Keratinocyte (primary cell): ENCODE measurements at regions not wholly inside any gene's neighbourhood (a gene's known extent, or its start where the extent isn't known, plus 50 kb on each side); places are given as distances from the start of the nearest gene placed in this dataset.

Source experiments
- EZH2 ChIP-seq: IDR thresholded peaks from one replicate; pipeline ENCODE4 v1.6.1; 2012; ENCODE audit warnings: inconsistent platforms, mild to moderate bottlenecking, low read length, moderate library complexity
- TF ChIP-seq, protein P1 (sequence below), 3 experiments: IDR thresholded peaks in 1 of 3; conservative IDR thresholded peaks in 1 of 3; optimal IDR thresholded peaks in 1 of 3; 2 replicates in 2 of 3; 3 replicates in 1 of 3; pipeline versions ENCODE3 to v1.5.1; 2011; ENCODE audit warnings: low read length in 3 of 3, mild to moderate bottlenecking in 3 of 3, moderate library complexity in 2 of 3, control low read depth in 1 of 3, inconsistent platforms in 1 of 3; ENCODE audit not compliant: insufficient read depth in 2 of 3; ENCODE audit errors: extremely low read depth in 1 of 3

DNA sequence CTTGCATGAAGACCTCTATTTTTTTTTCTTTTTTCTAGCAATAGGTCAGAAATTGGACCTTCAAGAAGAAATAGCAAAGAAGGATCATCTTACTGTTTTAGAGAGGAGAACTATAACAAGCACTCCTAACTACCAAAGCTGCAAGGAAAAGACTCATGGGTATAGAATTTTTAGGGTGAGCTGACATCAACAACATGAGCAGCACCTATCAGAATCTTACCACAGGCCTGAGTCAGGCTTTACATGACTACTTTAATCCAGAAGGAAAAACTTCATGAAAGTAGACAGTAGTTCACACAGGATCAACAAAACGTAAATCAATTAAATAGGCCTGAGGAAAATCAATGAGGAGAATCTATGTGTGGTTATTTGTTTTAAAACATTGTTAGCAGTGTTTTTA is 130.5 kb downstream of the FAM76B start:
- TF ChIP-seq, protein P1, sequence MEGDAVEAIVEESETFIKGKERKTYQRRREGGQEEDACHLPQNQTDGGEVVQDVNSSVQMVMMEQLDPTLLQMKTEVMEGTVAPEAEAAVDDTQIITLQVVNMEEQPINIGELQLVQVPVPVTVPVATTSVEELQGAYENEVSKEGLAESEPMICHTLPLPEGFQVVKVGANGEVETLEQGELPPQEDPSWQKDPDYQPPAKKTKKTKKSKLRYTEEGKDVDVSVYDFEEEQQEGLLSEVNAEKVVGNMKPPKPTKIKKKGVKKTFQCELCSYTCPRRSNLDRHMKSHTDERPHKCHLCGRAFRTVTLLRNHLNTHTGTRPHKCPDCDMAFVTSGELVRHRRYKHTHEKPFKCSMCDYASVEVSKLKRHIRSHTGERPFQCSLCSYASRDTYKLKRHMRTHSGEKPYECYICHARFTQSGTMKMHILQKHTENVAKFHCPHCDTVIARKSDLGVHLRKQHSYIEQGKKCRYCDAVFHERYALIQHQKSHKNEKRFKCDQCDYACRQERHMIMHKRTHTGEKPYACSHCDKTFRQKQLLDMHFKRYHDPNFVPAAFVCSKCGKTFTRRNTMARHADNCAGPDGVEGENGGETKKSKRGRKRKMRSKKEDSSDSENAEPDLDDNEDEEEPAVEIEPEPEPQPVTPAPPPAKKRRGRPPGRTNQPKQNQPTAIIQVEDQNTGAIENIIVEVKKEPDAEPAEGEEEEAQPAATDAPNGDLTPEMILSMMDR (optimal IDR thresholded peaks at IDR 0.05 in 1 of 3, IDR thresholded peaks at IDR 0.05 in 1 of 3, conservative IDR thresholded peaks at IDR 0.05 in 1 of 3; ENCODE audit: extremely low read depth in 1 of 3, insufficient read depth in 2 of 3, low read length in 3 of 3): no peak
- TF ChIP-seq EZH2: no peak
